ENCODE measurements at regions not wholly inside any gene's neighbourhood (a gene's known extent, or its start where the extent isn't known, plus 50 kb on each side); places are given as distances from the start of the nearest gene placed in this dataset.
A peak's percentile ranks its signal among the peaks of the same experiment; 100 is the strongest.

DNA sequence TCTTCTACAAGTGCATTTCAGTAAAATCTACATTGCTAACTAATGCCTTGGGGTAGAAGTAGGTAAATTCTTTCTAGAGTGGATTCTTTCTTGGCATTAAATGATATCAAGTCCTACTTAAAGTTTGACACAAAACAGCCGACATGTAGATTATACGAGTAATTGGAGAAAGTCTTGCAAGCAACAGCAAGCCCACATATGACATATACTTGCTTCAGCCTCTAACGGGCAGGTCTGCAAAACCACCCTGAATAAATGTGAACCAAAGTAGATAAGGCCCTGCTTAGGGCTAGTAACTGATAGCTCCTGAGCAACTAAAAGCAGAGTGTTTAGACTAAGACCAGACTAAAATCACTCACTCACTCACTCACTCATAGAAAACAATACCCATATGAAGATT lies 203.2 kb downstream of the LTN1 start:
- intact Hi-C loops (cut with micrococcal nuclease) = no loop called here
- ChIA-PET CTCF (no interaction called here), POLR2A (no interaction called here)
- Mint-ChIP-seq H3K4me3 (ENCODE audit: unreplicated experiment) (no peak overlapping the region), H3K36me3 (ENCODE audit: insufficient read depth, unreplicated experiment) (no peaks in the 10 kb centered on the region), H3K9me3 (ENCODE audit: unreplicated experiment) (no peaks in the 10 kb centered on the region), H3K4me1 (ENCODE audit: insufficient read depth, unreplicated experiment) (no peaks in the 10 kb centered on the region), H3K27ac (ENCODE audit: low read depth, unreplicated experiment) (no peak overlapping the region), H3K27me3 (ENCODE audit: insufficient read depth, unreplicated experiment) (no peaks in the 10 kb centered on the region)
- no TSS peak for BruUV-seq (replicated peaks)
- TF ChIP-seq, protein P1, sequence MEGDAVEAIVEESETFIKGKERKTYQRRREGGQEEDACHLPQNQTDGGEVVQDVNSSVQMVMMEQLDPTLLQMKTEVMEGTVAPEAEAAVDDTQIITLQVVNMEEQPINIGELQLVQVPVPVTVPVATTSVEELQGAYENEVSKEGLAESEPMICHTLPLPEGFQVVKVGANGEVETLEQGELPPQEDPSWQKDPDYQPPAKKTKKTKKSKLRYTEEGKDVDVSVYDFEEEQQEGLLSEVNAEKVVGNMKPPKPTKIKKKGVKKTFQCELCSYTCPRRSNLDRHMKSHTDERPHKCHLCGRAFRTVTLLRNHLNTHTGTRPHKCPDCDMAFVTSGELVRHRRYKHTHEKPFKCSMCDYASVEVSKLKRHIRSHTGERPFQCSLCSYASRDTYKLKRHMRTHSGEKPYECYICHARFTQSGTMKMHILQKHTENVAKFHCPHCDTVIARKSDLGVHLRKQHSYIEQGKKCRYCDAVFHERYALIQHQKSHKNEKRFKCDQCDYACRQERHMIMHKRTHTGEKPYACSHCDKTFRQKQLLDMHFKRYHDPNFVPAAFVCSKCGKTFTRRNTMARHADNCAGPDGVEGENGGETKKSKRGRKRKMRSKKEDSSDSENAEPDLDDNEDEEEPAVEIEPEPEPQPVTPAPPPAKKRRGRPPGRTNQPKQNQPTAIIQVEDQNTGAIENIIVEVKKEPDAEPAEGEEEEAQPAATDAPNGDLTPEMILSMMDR (IDR thresholded peaks at IDR 0.05; ENCODE audit: unreplicated experiment) = no peak
- no peak for DNase-seq (ENCODE audit: unreplicated experiment)

DNA sequence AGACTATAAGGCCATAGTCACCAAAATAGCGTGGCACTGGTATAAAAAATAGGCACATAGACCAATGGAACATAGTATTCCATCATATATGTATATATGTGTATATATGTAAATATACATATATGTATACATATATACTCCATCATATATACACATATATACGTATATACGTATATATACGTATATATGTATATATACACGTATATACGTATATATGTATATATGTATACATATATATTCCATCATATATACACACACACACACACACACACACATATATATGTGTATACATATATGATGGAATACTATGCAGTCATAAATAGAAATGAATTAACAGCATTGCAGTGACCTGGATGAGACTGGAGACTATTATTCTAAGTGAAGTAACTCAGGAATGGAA lies 204.6 kb downstream of the LTN1 start:
- Mint-ChIP-seq H3K27me3 (ENCODE audit: insufficient read depth, unreplicated experiment) (no peaks in the 10 kb centered on the region), H3K9me3 (ENCODE audit: unreplicated experiment) (no peaks in the 10 kb centered on the region), H3K4me3 (ENCODE audit: unreplicated experiment) (no peak overlapping the region), H3K36me3 (ENCODE audit: insufficient read depth, unreplicated experiment) (no peaks in the 10 kb centered on the region), H3K27ac (ENCODE audit: low read depth, unreplicated experiment) (no peak overlapping the region), H3K4me1 (ENCODE audit: insufficient read depth, unreplicated experiment) (no peaks in the 10 kb centered on the region)
- CTCF ChIA-PET = no interaction called here
- no peak for DNase-seq (ENCODE audit: unreplicated experiment)
- no TSS peak for BruUV-seq (replicated peaks)
- TF ChIP-seq, protein P1 (IDR thresholded peaks at IDR 0.05; ENCODE audit: unreplicated experiment) = no peak
- POLR2A ChIA-PET = no interaction called here
- intact Hi-C loops (cut with micrococcal nuclease) = no loop called here

DNA sequence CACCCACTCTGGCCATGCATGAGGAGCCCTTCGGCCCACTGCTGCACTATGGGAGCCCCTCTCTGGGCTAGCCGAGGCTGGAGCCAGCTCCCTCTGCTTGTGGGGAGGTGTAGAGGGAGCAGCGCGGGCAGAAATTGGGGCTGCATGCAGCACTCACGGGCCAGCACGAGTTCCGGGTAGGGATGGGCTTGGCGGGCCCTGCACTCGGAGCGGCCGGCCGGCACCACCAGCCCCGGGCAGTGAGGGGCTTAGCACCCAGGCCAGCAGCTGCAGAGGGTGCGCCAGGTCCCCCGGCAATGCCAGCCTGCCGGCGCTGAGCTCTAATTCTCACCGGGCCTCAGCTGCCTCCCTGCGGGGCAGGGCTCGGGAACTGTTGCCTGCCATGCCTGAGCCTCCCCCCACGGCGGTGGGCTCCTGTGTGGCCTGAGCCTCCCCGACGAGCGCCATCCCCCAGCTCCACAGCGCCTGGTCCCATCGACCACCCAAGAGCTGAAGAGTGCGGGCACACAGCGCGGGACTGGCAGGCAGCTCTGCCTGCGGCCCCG lies 209.0 kb downstream of the LTN1 start:
- ChIA-PET POLR2A (no interaction called here), CTCF (interaction anchor here (1.0 kb wide), 1 partner anchor 9 kb away, joined by 3 read pairs; no protein-coding TSS in a partner anchor)
- Mint-ChIP-seq H3K4me3 (ENCODE audit: unreplicated experiment) (no peak overlapping the region), H3K27ac (ENCODE audit: low read depth, unreplicated experiment) (no peak overlapping the region), H3K27me3 (ENCODE audit: insufficient read depth, unreplicated experiment) (no peaks in the 10 kb centered on the region), H3K36me3 (ENCODE audit: insufficient read depth, unreplicated experiment) (no peaks in the 10 kb centered on the region), H3K9me3 (ENCODE audit: unreplicated experiment) (no peaks in the 10 kb centered on the region), H3K4me1 (ENCODE audit: insufficient read depth, unreplicated experiment) (no peaks in the 10 kb centered on the region)
- DNase-seq (ENCODE audit: unreplicated experiment) = no peak
- BruUV-seq (replicated peaks) = no TSS peak
- TF ChIP-seq, protein P1 (IDR thresholded peaks at IDR 0.05; ENCODE audit: unreplicated experiment) = no peak
- intact Hi-C loops (cut with micrococcal nuclease) = no loop called here

DNA sequence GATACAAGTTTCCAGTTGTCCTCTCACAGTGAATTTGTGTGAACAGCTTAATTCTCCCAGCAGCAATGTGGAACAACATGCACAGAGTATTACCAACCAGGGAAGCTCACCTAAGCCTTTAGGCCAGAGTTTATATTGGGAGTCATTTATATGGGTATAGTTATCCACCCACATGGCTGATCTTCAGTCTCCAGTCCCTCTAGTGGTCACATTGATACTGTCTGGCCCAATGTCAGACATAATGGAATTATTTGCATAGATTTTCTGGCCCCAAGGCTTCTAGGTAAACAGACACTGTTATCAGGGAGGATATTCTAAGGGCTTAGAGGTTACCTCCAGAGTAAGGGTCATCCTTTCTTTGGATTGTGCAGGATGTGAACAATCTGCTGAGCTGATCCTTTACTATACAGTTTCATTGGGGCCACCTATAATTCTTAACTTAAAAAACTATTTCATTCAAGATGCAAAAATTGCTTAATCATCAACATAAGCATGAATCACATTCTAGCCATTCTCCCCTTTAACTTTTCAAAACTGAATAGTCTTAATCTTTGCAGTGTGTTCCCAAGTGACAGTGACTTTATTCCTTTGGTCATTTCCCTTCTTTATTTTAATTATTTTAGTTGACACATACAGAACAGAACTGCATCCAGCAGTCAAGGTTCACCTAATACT lies 210.9 kb downstream of the LTN1 start:
- H3K36me3 Mint-ChIP-seq (ENCODE audit: insufficient read depth, unreplicated experiment) = no peaks in the 10 kb centered on the region
- BruUV-seq (replicated peaks) = no TSS peak
- H3K27me3 Mint-ChIP-seq (ENCODE audit: insufficient read depth, unreplicated experiment) = no peaks in the 10 kb centered on the region
- intact Hi-C loops (cut with micrococcal nuclease) = no loop called here
- CTCF ChIA-PET = interaction anchor here (0.6 to 2.1 kb wide), 4 partner anchors 17 to 117 kb away, joined by 3 to 5 read pairs (median 4); no protein-coding TSS in a partner anchor
- H3K4me3 Mint-ChIP-seq (ENCODE audit: unreplicated experiment) = no peak overlapping the region
- peak; percentile 43 for DNase-seq (ENCODE audit: unreplicated experiment)
- no peaks in the 10 kb centered on the region for H3K9me3 Mint-ChIP-seq (ENCODE audit: unreplicated experiment)
- no peaks in the 10 kb centered on the region for H3K4me1 Mint-ChIP-seq (ENCODE audit: insufficient read depth, unreplicated experiment)
- POLR2A ChIA-PET = interaction anchor here (0.6 kb wide), 1 partner anchor 35 kb away, joined by 3 read pairs; no protein-coding TSS in a partner anchor
- TF ChIP-seq, protein P1 (IDR thresholded peaks at IDR 0.05; ENCODE audit: unreplicated experiment) = peak; percentile 18
- no peak overlapping the region for H3K27ac Mint-ChIP-seq (ENCODE audit: low read depth, unreplicated experiment)

Data from MCF 10A (cell line).